HS-27A (cell line): ENCODE measurements at regions not wholly inside any gene's neighbourhood (a gene's known extent, or its start where the extent isn't known, plus 50 kb on each side); places are given as distances from the start of the nearest gene placed in this dataset.
"Not testable (repeated sequence)": the region's sequence is repeated elsewhere in the genome, so short reads cannot be mapped to it uniquely, and the experiment has no call there.

Experiments
- DNase-seq: peaks from one replicate; pipeline ENCODE4 v3.0.0-alpha.2; 2012; ENCODE audit warnings: low read depth, missing footprints

DNA sequence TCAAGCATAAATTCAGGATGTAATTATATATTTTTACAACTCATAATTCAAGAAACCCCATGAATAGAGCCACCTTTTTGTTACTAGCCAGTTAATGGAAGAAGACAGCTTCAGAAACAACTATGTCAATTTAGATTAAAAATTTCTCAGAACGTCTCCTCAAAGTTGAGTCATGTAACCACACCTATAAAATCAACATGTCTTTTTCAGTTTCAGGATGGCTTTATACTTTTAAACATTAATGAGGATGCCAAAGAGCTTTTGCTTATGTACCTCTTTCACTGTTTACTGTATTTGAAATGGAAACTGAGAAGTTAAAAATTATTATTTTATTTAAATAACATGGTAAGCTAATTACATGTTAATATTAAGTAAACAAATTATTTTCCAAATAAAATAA, 280.1 kb downstream of the PTH2R start:
- DNase-seq, result no peak

DNA sequence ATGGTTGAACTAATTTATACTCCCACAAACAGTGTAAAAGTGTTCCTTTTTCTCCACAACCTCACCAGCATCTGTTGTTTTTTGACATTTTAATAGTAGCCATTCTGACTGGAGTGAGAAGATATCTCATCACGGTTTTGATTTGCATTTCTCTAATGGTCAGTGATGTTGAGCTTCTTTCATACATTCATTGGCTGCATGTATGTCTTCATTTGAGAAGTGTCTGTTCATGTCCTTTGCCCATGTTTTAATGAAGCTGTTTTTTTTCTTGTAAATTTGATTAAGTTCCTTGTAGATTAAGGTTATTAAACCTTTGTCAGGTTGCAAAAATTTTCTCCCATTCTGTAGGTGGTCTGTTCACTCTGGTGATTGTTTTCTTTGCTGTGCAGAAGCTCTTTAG, 281.1 kb downstream of the PTH2R start:
- DNase-seq, result not testable (repeated sequence)

DNA sequence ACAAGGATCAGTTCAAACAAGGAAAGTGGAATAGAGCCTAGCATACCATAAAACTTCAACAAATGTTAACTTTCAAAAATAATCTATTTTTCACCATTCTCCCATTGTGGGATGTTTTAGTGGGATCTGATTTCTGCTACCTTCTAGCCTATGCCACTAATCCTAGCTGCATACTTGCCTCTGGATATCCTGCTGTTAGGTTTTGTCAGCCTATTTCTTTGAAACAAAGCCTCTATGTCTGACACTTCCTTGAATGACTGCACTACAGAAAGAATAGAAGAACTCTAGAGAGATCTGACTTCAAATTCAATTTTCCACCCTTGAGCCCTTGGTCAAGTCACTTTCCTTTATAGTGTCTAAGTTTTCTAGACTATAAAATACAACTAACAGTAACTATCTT, 291.5 kb downstream of the PTH2R start:
- DNase-seq, result no peak

DNA sequence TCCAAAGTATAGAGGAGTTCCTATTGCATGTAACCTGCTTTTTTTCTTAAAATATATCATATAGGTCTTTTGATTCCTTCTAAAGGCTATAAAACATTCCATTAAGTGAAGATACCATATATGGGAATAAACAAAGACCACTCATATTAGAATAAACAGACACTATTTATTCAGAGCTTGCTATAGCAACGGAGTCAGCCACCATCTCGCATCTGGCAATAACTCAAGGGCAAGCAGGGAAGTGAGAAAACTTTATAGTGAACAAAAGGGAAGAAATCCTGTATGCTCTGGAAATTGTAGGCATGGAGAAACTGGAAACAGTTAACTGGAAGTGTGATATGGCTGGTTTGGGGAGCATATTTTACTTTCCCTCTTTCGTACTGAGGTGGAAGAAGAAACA, 301.9 kb downstream of the PTH2R start:
- no peak for DNase-seq

DNA sequence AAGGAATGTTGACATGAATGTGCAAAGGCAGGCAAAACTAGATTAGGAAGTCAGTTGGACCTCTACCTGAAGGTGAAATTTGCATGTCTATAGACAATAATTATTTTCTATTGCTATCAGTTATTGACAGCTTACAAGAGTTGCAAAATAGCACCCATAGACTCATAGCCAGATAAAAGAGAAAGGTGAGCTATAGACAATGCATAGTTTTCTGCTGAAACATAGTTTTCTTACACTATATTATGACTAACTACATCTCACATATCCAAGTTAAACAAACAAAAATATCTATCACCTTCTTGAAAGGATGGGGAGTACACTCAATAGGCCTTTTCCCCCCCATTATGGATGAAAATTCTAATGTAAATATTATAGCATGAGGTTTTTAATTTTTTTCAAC, 305.0 kb downstream of the PTH2R start:
- no peak for DNase-seq

DNA sequence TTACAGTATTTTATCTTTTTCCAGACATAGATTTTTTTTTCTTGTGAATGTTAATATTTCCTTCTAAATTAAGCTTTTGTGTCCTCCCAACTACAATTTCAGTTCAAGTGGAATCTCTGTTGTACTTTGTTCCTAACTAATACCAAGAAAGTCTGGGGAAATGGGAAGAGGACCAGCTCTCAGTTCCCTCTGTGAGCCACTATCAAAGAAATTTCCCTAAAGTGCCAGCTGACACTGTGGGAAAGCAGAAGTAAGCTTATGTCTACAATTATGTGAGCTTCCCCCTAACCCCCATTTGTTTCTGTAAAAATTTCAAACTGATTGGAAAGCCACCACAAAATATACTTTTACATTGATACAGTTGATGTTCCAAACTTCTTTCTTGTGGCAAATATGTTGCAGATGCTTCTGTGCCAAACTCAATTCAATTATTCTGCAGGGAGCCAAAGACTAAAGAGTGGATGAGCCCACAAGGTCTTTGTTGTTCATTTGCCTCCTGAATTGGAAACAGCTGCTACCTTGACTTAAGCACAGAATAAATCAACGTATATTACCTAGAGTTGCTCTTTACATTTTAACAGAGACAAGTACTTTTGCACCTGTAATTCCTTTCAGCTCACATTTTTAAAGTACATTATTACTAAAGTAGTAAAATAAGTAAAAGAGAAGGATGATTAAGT, 306.6 kb downstream of the PTH2R start:
- DNase-seq, result no peak

DNA sequence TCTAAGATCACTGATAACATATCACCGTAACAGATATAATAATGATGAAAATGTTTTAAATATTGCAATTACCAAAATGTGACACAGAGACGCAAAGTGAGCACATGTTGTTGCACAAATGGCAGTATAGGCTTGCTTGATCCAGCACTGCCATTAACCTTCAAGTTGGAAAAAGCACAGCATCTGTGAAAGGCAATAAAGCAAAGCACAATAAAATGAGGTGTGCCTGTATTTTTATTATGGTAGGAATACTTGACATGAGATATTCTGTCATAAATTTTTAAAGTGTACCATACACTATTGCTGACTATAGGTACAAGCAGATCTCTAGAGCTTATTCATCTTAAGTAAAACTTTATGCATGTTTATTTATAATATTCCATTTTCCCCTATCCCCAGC, 312.2 kb downstream of the PTH2R start:
- no peak for DNase-seq

- no peak for DNase-seq
Observed at GRCh38 chr2:208722731-208723130, 316.1 kb downstream of the PTH2R start.

- no peak for DNase-seq
Observed at GRCh38 chr2:208725280-208725679, 318.7 kb downstream of the PTH2R start.

DNA sequence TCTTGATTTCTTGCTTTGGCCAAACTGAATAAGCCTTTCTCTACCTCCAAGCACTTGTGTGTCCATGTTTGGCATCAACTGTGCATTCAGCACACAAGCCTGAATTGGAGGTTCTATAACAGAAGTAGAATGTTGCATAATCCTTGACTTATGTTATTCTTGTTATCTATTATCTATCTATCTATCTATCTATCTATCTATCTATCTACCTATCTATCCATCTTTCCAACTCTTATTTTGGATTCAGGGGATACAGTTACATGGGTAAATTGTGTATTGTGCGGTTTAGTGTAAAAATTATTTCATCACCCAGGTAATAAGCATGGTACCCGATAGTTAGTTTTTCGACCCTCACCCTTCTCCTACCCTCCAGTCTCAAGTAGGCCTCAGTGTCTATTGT, 319.6 kb downstream of the PTH2R start:
- no peak for DNase-seq

DNA sequence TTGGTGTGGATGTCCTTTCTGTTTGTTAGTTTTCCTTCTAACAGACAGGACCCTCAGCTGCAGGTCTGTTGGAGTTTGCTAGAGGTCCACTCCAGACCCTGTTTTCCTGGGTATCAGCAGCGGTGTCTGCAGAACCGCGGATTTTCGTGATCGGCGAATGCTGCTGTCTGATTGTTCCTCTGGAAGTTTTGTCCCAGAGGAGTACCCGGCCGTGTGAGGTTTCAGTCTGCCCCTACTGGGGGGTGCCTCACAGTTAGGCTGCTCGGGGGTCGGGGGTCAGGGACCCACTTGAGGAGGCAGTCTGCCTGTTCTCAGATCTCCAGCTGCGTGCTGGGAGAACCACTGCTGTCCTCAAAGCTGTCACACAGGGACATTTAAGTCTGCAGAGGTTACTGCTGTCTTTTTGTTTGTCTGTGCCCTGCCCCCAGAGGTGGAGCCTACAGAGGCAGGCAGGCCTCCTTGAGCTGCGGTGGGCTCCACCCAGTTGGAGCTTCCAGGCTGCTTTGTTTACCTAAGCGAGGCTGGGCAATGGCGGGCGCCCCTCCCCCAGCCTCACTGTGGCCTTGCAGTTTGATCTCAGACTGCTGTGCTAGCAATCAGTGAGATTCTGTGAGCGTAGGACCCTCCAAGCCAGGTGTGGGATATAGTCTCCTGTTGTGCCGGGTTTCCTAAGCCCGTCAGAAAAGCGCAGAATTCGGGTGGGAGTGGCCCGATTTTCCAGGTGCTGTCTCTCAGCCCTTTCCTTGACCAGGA, 345.2 kb downstream of the PTH2R start:
- not testable (repeated sequence) for DNase-seq

GRCh38 chr2:208757364-208757763, 350.8 kb downstream of the PTH2R start:
- DNase-seq, result no peak

- DNase-seq, result not testable (repeated sequence)
Observed at GRCh38 chr2:208773074-208773473, 366.5 kb downstream of the PTH2R start.

- DNase-seq, result no peak
Observed at GRCh38 chr2:208781166-208781565, 374.6 kb downstream of the PTH2R start.

GRCh38 chr2:208782097-208782496, 375.5 kb downstream of the PTH2R start:
- no peak for DNase-seq

DNA sequence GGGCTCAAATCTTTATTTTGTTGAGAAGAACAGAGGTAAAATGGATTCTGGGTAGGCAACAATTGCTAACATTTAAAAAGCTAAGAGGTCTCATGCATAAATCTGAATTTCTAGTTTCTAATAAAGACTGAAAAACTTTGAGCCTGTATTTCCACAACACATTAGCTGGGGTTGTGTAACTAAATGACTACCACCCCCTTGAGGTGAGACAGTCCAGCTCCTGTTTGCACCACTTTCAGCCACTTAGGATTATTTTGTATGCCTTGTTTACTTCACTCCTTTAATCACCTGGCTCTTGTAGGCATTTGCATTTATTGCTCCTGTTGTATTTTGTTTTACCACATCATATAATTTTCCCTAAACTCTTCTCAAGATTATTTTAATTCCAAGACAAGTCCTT, 376.6 kb downstream of the PTH2R start:
- DNase-seq, result no peak

DNA sequence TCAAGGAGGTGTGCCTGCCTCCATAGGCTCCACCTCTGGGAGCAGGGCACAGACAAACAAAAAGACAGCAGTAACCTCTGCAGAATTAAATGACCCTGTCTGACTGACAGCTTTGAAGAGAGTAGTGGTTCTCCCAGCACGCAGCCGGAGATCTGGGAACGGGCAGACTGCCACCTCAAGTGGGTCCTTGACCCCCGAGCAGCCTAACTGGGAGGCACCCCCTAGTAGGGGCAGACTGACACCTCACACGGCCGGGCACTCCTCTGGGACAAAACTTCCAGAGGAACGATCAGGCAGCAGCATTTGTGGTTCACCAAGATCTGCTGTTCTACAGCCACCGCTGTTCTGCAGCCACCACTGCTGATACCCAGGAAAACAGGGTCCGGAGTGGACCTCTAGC, 378.2 kb downstream of the PTH2R start:
- DNase-seq, result not testable (repeated sequence)

- DNase-seq, result no peak
Observed at GRCh38 chr2:208791257-208791656, 384.7 kb downstream of the PTH2R start.

DNA sequence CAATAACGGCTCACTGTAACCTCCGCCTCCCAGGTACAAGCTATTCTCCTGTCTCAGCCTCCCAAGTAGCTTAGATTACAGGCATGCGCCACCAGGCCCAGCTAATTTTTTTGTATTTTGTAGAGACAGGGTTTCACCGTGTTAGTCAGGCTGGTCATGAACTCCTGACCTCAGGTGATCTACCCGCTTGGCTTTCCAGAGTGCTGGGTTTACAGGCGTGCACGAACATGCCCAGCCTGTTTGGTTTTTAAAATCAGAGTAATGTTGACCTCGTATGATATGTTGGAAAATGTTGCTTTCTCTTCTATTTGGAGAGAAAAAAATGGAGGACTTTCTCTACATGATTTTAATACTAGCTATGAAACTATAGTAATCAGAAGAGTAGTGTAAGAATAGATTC, 386.2 kb downstream of the PTH2R start:
- DNase-seq, result no peak

- DNase-seq, result no peak
Observed at GRCh38 chr2:208793434-208793833, 386.8 kb downstream of the PTH2R start.

- no peak for DNase-seq
Observed at GRCh38 chr2:208794288-208794975, 387.8 kb downstream of the PTH2R start.

DNA sequence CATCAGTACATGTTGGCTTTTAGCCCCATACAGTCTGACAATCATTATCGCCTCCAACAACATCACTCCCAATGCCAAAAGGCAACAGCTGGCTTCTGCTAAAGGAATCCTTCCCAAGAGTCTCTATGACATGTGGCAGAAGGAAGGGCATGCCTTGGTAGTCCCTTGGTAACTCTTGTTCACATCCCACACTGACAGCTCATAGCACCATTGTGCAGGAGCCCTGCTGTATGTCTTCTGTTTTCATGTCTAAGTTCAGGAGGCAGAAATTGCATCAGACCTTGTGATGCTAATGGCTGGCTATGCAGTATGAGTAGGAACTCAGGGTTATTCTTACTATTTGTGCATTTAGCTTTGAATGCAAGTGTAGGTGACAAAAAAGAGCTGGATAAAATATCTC, 392.1 kb downstream of the PTH2R start:
- no peak for DNase-seq

DNA sequence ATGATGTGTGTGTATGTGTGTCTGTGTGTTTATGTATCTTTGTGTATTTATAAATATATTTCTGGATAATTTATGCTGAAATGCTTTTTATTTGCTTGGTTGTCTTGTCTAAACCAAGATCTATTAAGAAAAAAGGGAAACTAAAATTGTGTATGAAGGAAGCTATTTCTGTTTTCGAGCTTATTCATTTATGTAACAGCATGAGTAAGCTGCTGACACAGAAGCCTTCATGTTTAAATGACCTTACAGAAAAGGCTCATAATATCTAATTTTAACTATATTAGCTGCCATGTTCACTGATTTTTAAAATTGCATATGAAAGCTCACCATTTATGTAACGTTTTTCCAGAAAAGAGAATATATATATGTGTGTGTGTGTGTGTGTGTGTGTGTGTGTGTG, 392.8 kb downstream of the PTH2R start:
- no peak for DNase-seq
